ENCODE measurements at regions not wholly inside any gene's neighbourhood (a gene's known extent, or its start where the extent isn't known, plus 50 kb on each side); places are given as distances from the start of the nearest gene placed in this dataset.
"Not testable (repeated sequence)": the region's sequence is repeated elsewhere in the genome, so short reads cannot be mapped to it uniquely, and the experiment has no call there.

- H3K4me3 ChIP-seq; H3K27ac ChIP-seq; DNase-seq; H3K36me3 ChIP-seq; ATAC-seq (ENCODE audit: low FRiP score in 2 of 2); H3K9me3 ChIP-seq; H3K4me1 ChIP-seq; H3K27me3 ChIP-seq: not testable (repeated sequence)
- no CpG with 5 or more reads among the region's 5 CpGs for WGBS, 2 donors
Measured at GRCh38 chr1:196366-196765, 255.1 kb downstream of the OR4F29 start.

GRCh38 chr1:191296-192049, 260.0 kb downstream of the OR4F29 start:
- not testable (repeated sequence) for H3K36me3 ChIP-seq; H3K4me1 ChIP-seq; H3K9me3 ChIP-seq; H3K4me3 ChIP-seq; H3K27me3 ChIP-seq; ATAC-seq (ENCODE audit: low FRiP score in 2 of 2)
- H3K27ac ChIP-seq = peak overlapping the region in 1 of 4 donors; percentile 28
- DNase-seq = peak; percentile 28 to 59
- WGBS, 2 donors = 50 to 58% methylated on average over 15 to 16 of the region's 19 CpGs

GRCh38 chr1:190678-191077, 260.8 kb downstream of the OR4F29 start:
- peak in 1 of 2 donors; percentile 6 for DNase-seq
- H3K9me3 ChIP-seq; ATAC-seq (ENCODE audit: low FRiP score in 2 of 2); H3K27ac ChIP-seq; H3K4me1 ChIP-seq; H3K27me3 ChIP-seq; H3K4me3 ChIP-seq: not testable (repeated sequence)
- H3K36me3 ChIP-seq = peaks cover 3 to 11% (median 8%) of the 10 kb centered on the region in 4 donors
- WGBS, 2 donors = 78 to 84% methylated on average over 5 of the region's 6 CpGs

GRCh38 chr1:189915-190314, 261.6 kb downstream of the OR4F29 start:
- not testable (repeated sequence) for H3K9me3 ChIP-seq; H3K27ac ChIP-seq; H3K4me3 ChIP-seq; H3K4me1 ChIP-seq; ATAC-seq (ENCODE audit: low FRiP score in 2 of 2); H3K27me3 ChIP-seq; DNase-seq
- WGBS, 2 donors = 78% methylated on average over 3 of the region's 8 CpGs; no CpG with 5 or more reads in 1 of the 2 donors
- peaks cover 3 to 11% (median 8%) of the 10 kb centered on the region in 4 donors for H3K36me3 ChIP-seq

GRCh38 chr1:189270-189669, 262.2 kb downstream of the OR4F29 start:
- H3K36me3 ChIP-seq = peaks cover 3 to 11% (median 8%) of the 10 kb centered on the region in 4 donors
- not testable (repeated sequence) for H3K4me3 ChIP-seq; H3K27ac ChIP-seq; ATAC-seq (ENCODE audit: low FRiP score in 2 of 2); H3K27me3 ChIP-seq; H3K9me3 ChIP-seq; H3K4me1 ChIP-seq
- DNase-seq = peak in 1 of 2 donors; percentile 13
- 87% methylated on average over 7 of the region's 13 CpGs; no CpG with 5 or more reads in 1 of the 2 donors for WGBS, 2 donors

DNA sequence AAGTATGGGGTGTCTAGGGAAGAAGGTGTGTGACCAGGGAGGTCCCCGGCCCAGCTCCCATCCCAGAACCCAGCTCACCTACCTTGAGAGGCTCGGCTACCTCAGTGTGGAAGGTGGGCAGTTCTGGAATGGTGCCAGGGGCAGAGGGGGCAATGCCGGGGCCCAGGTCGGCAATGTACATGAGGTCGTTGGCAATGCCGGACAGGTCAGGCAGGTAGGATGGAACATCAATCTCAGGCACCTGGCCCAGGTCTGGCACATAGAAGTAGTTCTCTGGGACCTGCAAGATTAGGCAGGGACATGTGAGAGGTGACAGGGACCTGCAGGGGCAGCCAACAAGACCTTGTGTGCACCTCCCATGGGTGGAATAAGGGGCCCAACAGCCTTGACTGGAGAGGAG, 264.2 kb downstream of the OR4F29 start:
- not testable (repeated sequence) for H3K4me3 ChIP-seq; ATAC-seq (ENCODE audit: low FRiP score in 2 of 2); H3K27ac ChIP-seq; H3K9me3 ChIP-seq; H3K27me3 ChIP-seq
- peak; percentile 1 to 15 for DNase-seq
- 90% methylated on average over 2 of the region's 6 CpGs; no CpG with 5 or more reads in 1 of the 2 donors for WGBS, 2 donors
- Histone ChIP-seq H3K36me3 (peaks cover 3 to 11% (median 8%) of the 10 kb centered on the region in 4 donors), H3K4me1 (peaks cover 8 to 13% (median 9%) of the 10 kb centered on the region in 4 donors)

DNA sequence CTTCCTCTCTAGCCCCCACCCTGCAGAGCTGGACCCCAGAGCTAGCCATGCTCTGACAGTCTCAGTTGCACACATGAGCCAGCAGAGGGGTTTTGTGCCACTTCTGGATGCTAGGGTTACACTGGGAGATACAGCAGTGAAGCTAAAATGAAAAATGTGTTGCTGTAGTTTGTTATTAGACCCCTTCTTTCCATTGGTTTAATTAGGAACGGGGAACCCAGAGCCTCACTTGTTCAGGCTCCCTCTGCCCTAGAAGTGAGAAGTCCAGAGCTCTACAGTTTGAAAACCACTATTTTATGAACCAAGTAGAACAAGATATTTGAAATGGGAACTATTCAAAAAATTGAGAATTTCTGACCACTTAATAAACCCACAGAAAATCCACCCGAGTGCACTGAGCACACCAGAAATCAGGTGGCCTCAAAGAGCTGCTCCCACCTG, 264.8 kb downstream of the OR4F29 start:
- peaks cover 3 to 11% (median 8%) of the 10 kb centered on the region in 4 donors for H3K36me3 ChIP-seq
- not testable (repeated sequence) for H3K27me3 ChIP-seq; H3K27ac ChIP-seq; H3K9me3 ChIP-seq; ATAC-seq (ENCODE audit: low FRiP score in 2 of 2); H3K4me3 ChIP-seq
- DNase-seq = peak in 1 of 2 donors; percentile 8
- WGBS, 2 donors = 90 to 92% methylated on average over 2 of the region's 2 CpGs
- peaks cover 7 to 13% (median 9%) of the 10 kb centered on the region in 4 donors for H3K4me1 ChIP-seq

- H3K9me3 ChIP-seq; H3K27ac ChIP-seq; ATAC-seq (ENCODE audit: low FRiP score in 2 of 2); H3K4me3 ChIP-seq; H3K4me1 ChIP-seq; H3K27me3 ChIP-seq: not testable (repeated sequence)
- 87 to 94% methylated on average over 3 of the region's 15 CpGs for whole genome bisulfite sequencing, 2 donors
- DNase-seq = peak in 1 of 2 donors; percentile 14
- peaks cover 3 to 11% (median 8%) of the 10 kb centered on the region in 4 donors for H3K36me3 ChIP-seq
Measured at GRCh38 chr1:186223-186622, 265.3 kb downstream of the OR4F29 start.

- H3K9me3 ChIP-seq; H3K4me3 ChIP-seq; ATAC-seq (ENCODE audit: low FRiP score in 2 of 2); H3K27me3 ChIP-seq; H3K4me1 ChIP-seq; H3K27ac ChIP-seq: not testable (repeated sequence)
- peak in 1 of 2 donors; percentile 24 for DNase-seq
- H3K36me3 ChIP-seq = peaks cover 3 to 11% (median 8%) of the 10 kb centered on the region in 4 donors
- 93 to 100% methylated on average over 4 to 5 of the region's 13 CpGs for WGBS, 2 donors
Measured at GRCh38 chr1:185526-185925, 266.0 kb downstream of the OR4F29 start.

GRCh38 chr1:184336-184686, 267.2 kb downstream of the OR4F29 start:
- WGBS, 2 donors = 0% methylated on average over 1 of the region's 3 CpGs
- ATAC-seq (ENCODE audit: low FRiP score in 2 of 2); H3K27ac ChIP-seq: not testable (repeated sequence)

DNA sequence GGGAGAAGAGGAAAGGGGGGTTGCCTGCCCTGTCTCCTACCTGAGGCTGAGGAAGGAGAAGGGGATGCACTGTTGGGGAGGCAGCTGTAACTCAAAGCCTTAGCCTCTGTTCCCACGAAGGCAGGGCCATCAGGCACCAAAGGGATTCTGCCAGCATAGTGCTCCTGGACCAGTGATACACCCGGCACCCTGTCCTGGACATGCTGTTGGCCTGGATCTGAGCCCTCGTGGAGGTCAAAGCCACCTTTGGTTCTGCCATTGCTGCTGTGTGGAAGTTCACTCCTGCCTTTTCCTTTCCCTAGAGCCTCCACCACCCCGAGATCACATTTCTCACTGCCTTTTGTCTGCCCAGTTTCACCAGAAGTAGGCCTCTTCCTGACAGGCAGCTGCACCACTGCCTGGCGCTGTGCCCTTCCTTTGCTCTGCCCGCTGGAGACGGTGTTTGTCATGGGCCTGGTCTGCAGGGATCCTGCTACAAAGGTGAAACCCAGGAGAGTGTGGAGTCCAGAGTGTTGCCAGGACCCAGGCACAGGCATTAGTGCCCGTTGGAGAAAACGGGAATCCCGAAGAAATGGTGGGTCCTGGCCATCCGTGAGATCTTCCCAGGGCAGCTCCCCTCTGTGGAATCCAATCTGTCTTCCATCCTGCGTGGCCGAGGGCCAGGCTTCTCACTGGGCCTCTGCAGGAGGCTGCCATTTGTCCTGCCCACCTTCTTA, 267.7 kb downstream of the OR4F29 start:
- not testable (repeated sequence) for H3K4me1 ChIP-seq; ATAC-seq (ENCODE audit: low FRiP score in 2 of 2)
- 62 to 78% methylated on average over 6 to 8 of the region's 13 CpGs for WGBS, 2 donors

More at GRCh38 chr1:184336-184686, 267.2 kb downstream of the OR4F29 start:
- H3K4me3 ChIP-seq, H3K4me1 ChIP-seq, H3K9me3 ChIP-seq, H3K27me3 ChIP-seq: not testable (repeated sequence)
- DNase-seq = peak in 1 of 2 donors; percentile 17
- peaks cover 3 to 11% (median 8%) of the 10 kb centered on the region in 4 donors for H3K36me3 ChIP-seq

GRCh38 chr1:183081-183480, 268.4 kb downstream of the OR4F29 start:
- H3K9me3 ChIP-seq; ATAC-seq (ENCODE audit: low FRiP score in 2 of 2); H3K4me3 ChIP-seq; H3K27ac ChIP-seq; H3K27me3 ChIP-seq; H3K4me1 ChIP-seq: not testable (repeated sequence)
- H3K36me3 ChIP-seq = peaks cover 3 to 11% (median 8%) of the 10 kb centered on the region in 4 donors
- DNase-seq = peak in 1 of 2 donors; percentile 60
- WGBS, 2 donors = 91 to 100% methylated on average over 5 to 6 of the region's 10 CpGs

More for the DNA sequence above, 267.7 kb downstream of the OR4F29 start:
- not testable (repeated sequence) for H3K27ac ChIP-seq, H3K27me3 ChIP-seq, H3K4me3 ChIP-seq, H3K9me3 ChIP-seq
- peak in 1 of 2 donors; percentile 16 for DNase-seq
- H3K36me3 ChIP-seq = peaks cover 3 to 11% (median 8%) of the 10 kb centered on the region in 4 donors

- 89 to 100% methylated on average over 2 to 4 of the region's 7 CpGs for WGBS, 2 donors
- peak; percentile 12 to 24 for DNase-seq
- ATAC-seq (ENCODE audit: low FRiP score in 2 of 2) = not testable (repeated sequence)
Measured at GRCh38 chr1:182631-183030, 268.8 kb downstream of the OR4F29 start.

More at GRCh38 chr1:182631-183030, 268.8 kb downstream of the OR4F29 start:
- H3K9me3 ChIP-seq, H3K4me1 ChIP-seq, H3K27ac ChIP-seq, H3K4me3 ChIP-seq, H3K27me3 ChIP-seq: not testable (repeated sequence)
- H3K36me3 ChIP-seq = peaks cover 3 to 11% (median 8%) of the 10 kb centered on the region in 4 donors

All from upper lobe of left lung (tissue), 6 donors.